Kidney epithelial cell (primary cell): ENCODE measurements at regions not wholly inside any gene's neighbourhood (a gene's known extent, or its start where the extent isn't known, plus 50 kb on each side); places are given as distances from the start of the nearest gene placed in this dataset.

ENCODE experiments used
- DNase-seq: peaks from one replicate; pipeline ENCODE4 v3.0.0-alpha.2; 2010; ENCODE audit warnings: low read depth
- H3K27me3 ChIP-seq: 2 replicates; pipeline ENCODE4 v1.6.0; 2011; ENCODE audit warnings: low read length; ENCODE audit not compliant: control insufficient read depth, insufficient read depth
- H3K36me3 ChIP-seq: 2 replicates; pipeline ENCODE4 v1.5.1; 2011; ENCODE audit warnings: low read length; ENCODE audit not compliant: control insufficient read depth, insufficient read depth
- H3K4me3 ChIP-seq: 2 replicates; pipeline ENCODE4 v1.5.1; 2011; ENCODE audit warnings: low read depth, mild to moderate bottlenecking, control low read depth, low read length
- CTCF ChIP-seq: IDR thresholded peaks from 2 replicates; pipeline ENCODE4 v1.5.1; 2011; ENCODE audit warnings: mild to moderate bottlenecking, moderate library complexity, low read length, control low read depth, inconsistent platforms; ENCODE audit not compliant: insufficient read depth, poor library complexity, severe bottlenecking

GRCh38 chr2:239697399-239698164 lies 296.8 kb upstream of the HDAC4 start:
- Histone ChIP-seq H3K36me3 (no peaks in the 10 kb centered on the region), H3K4me3 (no peak overlapping the region), H3K27me3 (no peaks in the 10 kb centered on the region)
- DNase-seq = no peak
- no peak for TF ChIP-seq CTCF

GRCh38 chr2:239696559-239697207 lies 295.9 kb upstream of the HDAC4 start:
- Histone ChIP-seq H3K4me3 (no peak overlapping the region), H3K36me3 (no peaks in the 10 kb centered on the region), H3K27me3 (peaks cover 5% of the 10 kb centered on the region)
- no peak for DNase-seq
- TF ChIP-seq CTCF = no peak

- peaks cover 10% of the 10 kb centered on the region for H3K27me3 ChIP-seq
- TF ChIP-seq CTCF = no peak
- H3K4me3 ChIP-seq = no peak overlapping the region
- H3K36me3 ChIP-seq = no peaks in the 10 kb centered on the region
- DNase-seq = no peak
These were observed 295.0 kb upstream of the HDAC4 start for GRCh38 chr2:239695728-239696240.

- TF ChIP-seq CTCF = no peak
- no peak for DNase-seq
- Histone ChIP-seq H3K4me3 (no peak overlapping the region), H3K27me3 (peaks cover 10% of the 10 kb centered on the region), H3K36me3 (no peaks in the 10 kb centered on the region)
These were observed 294.4 kb upstream of the HDAC4 start for GRCh38 chr2:239695106-239695727.

- H3K4me3 ChIP-seq = no peak overlapping the region
- no peak for DNase-seq
- peaks cover 10% of the 10 kb centered on the region for H3K27me3 ChIP-seq
- H3K36me3 ChIP-seq = no peaks in the 10 kb centered on the region
- no peak for TF ChIP-seq CTCF
These were observed 293.7 kb upstream of the HDAC4 start for GRCh38 chr2:239694487-239694886.
